NCI-H526 (cell line): ENCODE measurements at regions not wholly inside any gene's neighbourhood (a gene's known extent, or its start where the extent isn't known, plus 50 kb on each side); places are given as distances from the start of the nearest gene placed in this dataset.
A peak's percentile ranks its signal among the peaks of the same experiment; 100 is the strongest.
"Not testable (repeated sequence)": the region's sequence is repeated elsewhere in the genome, so short reads cannot be mapped to it uniquely, and the experiment has no call there.

ENCODE experiments used
- DNase-seq, 2 experiments: peaks; one replicate each; lab custom pipeline; 2025; lab: John Stamatoyannopoulos, UW

- DNase-seq: no peak
These were observed 626.1 kb downstream of the COL12A1 start for GRCh38 chr6:74579794-74580193.

DNA sequence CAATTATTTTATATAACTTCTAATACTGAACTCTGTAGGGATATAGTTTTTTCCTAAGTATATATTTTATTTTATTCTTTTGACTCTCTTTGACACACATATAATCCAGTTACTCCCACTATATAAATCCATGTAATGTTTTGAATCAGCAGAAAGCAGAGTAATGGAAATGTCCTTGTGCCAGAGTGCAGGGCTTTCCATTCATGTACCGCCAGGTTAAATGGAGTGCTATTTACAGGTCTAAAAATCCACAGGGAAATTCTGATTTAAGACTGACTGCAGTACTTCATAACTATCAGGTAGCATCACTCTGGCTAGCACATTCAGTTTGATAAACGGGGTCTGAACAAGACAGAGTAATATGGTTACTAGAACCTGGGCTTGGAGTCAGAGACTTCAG is 626.8 kb downstream of the COL12A1 start:
- no peak for DNase-seq

DNA sequence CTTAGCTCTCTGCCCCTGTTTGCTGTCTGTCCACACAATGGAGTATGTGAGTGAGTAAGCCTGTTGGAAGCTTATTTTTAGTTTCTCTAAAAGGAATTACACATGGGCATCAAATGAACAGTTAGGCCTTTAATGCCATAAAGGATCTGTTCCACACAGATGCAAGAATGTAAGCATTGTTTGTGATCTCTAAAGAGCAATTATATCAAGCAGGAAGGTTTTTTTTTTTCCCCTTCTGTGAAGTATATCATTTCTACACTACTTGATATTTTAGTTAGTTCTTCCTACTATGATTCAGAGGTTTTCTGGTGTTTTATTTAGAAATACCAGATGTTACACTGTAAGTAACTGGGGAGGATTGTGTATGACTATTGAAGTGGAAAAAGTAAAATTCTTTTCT is 627.5 kb downstream of the COL12A1 start:
- no peak for DNase-seq

GRCh38 chr6:74577619-74578018 is 628.2 kb downstream of the COL12A1 start:
- no peak for DNase-seq

DNA sequence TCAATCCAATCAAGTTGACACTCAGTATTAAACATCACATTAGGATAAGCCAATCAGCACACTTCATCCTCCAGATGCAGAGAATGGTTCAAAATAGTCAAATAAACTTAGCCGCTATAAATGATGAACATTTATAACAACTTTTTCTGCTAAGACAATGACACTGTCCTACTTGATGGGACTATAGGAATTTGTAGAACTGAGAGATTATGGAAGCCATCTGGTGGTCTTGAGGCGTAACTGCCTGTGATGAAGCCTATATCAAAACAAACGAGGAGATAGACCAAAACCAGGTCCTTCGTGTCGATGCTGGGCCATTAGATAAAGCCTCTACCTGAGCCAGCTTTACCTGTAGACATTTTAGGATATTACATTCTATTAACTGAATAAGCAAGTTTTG is 631.1 kb downstream of the COL12A1 start:
- DNase-seq: peak in 1 of 2 experiments; percentile 57

GRCh38 chr6:74573613-74574012 is 632.2 kb downstream of the COL12A1 start:
- DNase-seq: no peak

- DNase-seq: no peak
These were observed 635.8 kb downstream of the COL12A1 start for GRCh38 chr6:74570044-74570443.

DNA sequence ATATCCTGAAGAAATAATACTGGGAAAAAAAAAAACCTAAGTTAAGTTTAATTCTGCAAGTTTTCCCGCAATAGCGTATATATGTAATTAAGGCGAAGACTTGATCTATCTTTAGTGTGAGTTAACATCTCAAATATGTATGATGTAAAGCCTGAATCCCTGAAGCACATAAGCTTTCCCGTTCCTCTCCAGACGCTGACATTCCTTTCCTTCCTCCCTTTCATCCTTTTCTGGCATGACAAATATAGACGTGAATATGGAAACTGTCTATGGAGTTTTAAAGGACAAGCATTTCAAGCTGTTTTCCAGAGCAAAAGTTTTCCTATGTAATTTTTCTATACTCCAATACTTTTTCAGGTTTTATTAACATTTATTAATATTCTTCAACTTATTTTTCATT is 637.0 kb downstream of the COL12A1 start:
- no peak for DNase-seq

- DNase-seq: not testable (repeated sequence)
These were observed 637.9 kb downstream of the COL12A1 start for GRCh38 chr6:74567923-74568290.

GRCh38 chr6:74567281-74567922 is 638.5 kb downstream of the COL12A1 start:
- DNase-seq: no peak

- DNase-seq: no peak
These were observed 648.6 kb downstream of the COL12A1 start for GRCh38 chr6:74557236-74557635.

DNA sequence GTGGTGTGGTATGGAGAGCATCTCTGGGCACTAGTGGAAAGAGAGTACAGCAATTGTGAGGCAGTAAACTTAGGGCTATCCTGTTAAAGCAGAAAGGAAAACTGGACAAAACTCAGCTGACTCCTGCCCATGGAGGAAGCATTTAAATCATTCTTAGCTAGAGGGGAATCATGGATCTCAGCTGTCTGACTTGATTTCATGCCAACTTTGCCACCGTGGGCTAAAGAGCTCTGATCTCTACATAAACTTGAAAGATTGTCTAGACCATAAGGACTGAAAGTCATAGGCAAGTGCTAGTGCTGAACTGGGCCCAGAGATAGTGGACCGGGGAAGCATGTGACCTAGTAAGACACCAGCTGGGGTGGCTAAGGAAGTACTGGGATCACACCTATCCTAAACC is 651.8 kb downstream of the COL12A1 start:
- no peak for DNase-seq

DNA sequence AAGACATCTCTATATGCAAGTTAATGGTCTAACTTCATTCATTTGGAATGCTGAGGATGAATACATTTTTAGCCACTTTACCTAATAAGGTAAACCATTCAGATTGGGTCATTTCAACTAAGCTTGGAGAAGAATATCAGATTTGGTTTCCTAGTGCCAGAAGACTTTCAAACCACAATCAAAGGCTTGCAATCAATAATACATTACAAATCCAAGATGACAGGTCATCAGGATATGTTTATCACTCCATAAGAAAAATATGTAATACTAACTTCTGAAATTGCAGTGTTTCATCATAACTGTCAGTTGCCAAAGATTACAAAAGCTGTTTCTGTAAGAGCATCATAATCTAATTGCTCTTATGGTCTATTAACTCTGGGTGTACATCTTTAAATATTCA is 654.0 kb downstream of the COL12A1 start:
- no peak for DNase-seq

DNA sequence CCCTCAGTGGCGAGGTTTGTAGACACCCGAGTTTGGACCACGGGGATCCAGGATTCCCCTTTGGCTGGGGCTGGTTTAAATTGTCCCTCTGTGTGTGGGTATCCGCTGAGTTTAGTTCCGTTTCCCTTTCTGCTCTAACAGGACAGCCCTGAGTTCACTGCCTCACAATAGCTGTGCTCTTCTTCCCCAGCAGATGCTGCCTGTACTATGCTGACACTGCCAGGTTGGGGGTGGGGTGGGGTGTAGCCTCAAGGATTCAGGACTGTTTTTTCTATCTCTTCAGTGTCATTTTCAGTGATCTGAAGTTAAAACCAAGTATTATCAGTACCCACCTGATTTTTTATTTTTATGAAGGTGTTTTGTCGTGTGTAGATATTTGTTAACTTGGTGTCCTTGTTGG is 655.0 kb downstream of the COL12A1 start:
- DNase-seq: no peak

- peak in 1 of 2 experiments; percentile 1 for DNase-seq
These were observed 656.1 kb downstream of the COL12A1 start for GRCh38 chr6:74549746-74550145.

DNA sequence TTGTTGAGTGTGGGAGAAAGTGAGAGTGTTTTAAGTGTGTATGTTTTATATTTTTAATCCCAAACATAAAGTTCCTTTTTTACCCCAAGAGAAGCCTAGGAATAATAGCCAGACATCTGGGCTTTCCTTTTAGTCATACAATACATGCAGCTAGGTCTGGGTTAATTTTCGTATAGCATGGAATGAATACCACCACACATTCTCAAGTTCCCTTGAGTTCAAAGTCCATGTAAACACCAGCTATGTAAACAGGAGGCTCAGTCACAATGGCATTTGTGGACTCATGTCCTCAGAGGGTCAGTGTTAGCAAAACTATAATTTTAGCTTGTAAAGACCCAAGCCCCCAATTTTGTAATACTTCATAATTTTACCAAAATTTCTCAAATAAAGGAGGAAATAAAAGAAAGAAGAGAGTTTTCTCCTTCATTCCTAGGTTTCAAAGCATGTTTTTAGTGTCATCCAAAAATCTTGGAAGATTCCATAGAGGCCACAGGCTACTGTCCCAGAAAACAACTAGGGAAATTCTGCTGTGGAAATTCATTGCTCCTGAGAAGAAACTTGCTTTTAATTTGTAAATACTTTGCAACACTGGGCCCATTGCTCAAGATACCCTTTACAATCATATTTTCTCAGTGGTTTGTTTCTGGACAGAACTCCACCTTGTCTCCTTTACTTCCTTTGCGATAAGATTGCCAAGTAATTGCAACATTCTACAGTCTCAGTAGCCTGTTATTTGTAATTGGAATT is 671.2 kb downstream of the COL12A1 start:
- DNase-seq: peak; percentile 86 to 89

GRCh38 chr6:74519163-74519562 is 686.7 kb downstream of the COL12A1 start:
- DNase-seq: no peak

DNA sequence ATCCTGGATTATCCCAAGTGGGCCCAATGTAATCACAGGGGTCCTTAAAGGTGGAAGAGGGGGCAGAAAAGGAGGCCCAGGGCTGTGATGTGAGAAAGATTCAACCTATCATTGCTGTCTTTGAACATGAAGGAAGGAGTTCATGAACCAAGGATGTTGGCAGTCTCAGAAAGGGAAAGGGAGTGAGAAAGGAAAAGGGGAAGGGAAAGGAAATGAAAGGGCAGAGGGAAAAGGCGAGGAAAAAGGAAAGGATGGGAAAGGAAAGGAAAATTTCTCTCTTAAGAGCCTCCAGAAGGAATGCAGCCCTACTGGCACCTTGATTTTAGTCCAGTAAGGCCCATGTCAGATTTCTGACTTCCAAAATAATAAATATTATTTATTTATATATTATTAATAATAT is 687.8 kb downstream of the COL12A1 start:
- no peak for DNase-seq

DNA sequence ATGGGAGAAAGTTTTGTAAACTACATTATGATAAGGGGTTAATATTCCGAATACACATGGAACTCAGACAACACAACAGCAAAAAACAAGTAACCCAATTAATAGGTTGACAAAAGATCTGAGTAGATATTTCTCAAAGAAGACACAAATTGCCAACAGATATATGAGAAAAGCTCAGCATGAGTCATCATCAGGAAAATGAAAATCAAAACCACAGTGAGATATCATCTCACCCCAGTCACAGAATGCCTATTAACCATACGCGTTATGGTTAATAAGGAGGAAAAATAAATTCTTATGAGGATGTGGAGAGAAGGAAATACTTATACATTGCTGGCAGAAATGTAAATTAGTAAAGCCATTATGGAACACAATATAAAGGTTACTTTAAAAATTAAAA is 695.0 kb downstream of the COL12A1 start:
- DNase-seq: no peak

DNA sequence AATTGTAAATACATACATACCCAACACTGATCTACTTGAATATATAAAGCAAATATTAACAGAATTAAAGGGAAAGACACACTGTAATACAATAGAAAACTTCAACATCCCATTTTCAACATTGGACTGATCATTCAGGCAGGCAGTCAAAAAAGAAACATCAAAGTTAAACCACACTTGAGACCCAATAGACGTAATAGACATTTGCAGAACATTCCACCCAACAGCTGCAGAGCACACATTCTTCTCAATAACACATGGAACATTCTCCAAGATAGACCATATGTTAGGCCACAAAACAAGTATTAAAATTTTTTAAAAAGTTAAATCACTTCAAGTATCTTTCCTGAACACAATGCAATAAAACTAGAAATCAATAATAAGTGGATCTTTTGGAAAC is 698.2 kb downstream of the COL12A1 start:
- DNase-seq: no peak

DNA sequence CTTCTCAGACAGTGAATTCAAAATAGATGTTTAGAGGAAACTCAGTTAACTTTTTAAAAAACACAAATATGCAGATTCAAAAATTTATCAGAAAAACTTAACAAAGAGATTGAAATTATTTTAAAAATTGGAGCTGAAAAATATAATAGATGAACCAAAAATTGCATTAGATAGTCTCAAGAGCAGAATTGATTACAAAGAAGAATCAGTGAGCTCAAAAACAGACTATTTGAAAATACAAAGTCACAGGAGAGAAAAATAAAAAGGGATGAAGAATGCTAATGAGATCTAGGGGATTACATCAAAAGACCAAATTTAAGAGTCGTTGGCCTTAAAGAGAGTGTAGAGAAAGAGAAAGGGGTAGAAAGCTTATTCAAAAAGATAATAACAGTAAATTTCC is 700.5 kb downstream of the COL12A1 start:
- no peak for DNase-seq

GRCh38 chr6:74504941-74505340 is 700.9 kb downstream of the COL12A1 start:
- DNase-seq: no peak

DNA sequence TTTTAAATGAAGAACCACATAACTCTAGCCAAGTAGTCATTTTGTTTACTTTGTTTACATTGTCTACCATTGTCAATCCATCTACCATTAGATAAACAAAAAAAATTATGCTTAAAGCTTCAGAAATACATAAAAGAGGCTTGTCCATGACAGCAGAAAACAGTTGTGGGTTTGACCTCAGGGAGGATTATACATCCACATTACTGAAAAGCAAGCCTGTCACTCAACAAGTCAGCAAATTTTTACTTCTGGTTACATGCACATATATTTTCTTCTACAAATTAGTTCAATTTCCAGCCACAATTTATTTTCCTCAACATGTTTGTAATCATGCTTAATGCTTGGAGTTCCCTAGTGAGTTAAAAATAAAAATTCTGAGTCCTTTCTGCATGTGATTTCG is 713.3 kb downstream of the COL12A1 start:
- no peak for DNase-seq

DNA sequence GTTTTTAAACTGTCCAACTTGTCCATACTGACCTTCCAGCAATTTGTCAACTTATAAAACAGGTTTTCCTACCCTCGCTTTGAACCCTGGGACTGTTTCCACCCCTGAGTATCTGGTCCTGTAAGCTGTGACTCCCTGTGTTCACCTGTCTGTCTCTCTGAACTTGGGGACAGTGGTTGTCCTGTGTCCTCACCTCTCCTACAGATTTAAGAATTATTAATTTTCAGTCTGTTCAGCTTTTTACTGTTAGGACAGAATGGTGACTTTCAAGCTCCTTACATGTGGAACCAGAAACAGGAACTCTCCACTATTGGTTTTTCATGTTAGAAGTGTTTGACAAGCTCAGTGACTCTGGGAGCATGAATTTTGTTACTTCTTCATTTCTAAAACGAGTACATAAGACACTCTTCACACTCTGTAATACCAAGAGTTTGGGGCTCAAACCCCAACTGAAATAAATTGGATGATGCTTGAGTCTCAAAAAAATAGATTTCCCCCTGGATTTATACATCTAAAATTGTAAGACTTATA is 713.9 kb downstream of the COL12A1 start:
- no peak for DNase-seq
